Esophagus muscularis mucosa (tissue), 3 donors: ENCODE measurements at regions not wholly inside any gene's neighbourhood (a gene's known extent, or its start where the extent isn't known, plus 50 kb on each side); places are given as distances from the start of the nearest gene placed in this dataset.

ENCODE experiments used
- CTCF ChIP-seq, 3 experiments: fragments of 200-600 bp in 2 of 3; fragments of 450-650 bp in 1 of 3; sonication (generic) in 2 of 3; IDR thresholded peaks; one replicate each; pipeline ENCODE4 v1.5.1; 2017 to 2019; ENCODE audit warnings: antibody characterized with exemption in 3 of 3, mild to moderate bottlenecking in 2 of 3, moderate library complexity in 1 of 3
- POLR2A ChIP-seq: fragments of 450-650 bp; IDR thresholded peaks from one replicate; pipeline ENCODE4 v1.6.1; 2017; ENCODE audit warnings: antibody characterized with exemption, moderate library complexity, mild to moderate bottlenecking, low read depth
- POLR2AphosphoS5 ChIP-seq, 2 donors: sonication (generic); formaldehyde crosslinking; IDR thresholded peaks; one replicate each; pipeline ENCODE4 v1.6.1; 2017; ENCODE audit warnings: antibody characterized with exemption in 2 of 2

DNA sequence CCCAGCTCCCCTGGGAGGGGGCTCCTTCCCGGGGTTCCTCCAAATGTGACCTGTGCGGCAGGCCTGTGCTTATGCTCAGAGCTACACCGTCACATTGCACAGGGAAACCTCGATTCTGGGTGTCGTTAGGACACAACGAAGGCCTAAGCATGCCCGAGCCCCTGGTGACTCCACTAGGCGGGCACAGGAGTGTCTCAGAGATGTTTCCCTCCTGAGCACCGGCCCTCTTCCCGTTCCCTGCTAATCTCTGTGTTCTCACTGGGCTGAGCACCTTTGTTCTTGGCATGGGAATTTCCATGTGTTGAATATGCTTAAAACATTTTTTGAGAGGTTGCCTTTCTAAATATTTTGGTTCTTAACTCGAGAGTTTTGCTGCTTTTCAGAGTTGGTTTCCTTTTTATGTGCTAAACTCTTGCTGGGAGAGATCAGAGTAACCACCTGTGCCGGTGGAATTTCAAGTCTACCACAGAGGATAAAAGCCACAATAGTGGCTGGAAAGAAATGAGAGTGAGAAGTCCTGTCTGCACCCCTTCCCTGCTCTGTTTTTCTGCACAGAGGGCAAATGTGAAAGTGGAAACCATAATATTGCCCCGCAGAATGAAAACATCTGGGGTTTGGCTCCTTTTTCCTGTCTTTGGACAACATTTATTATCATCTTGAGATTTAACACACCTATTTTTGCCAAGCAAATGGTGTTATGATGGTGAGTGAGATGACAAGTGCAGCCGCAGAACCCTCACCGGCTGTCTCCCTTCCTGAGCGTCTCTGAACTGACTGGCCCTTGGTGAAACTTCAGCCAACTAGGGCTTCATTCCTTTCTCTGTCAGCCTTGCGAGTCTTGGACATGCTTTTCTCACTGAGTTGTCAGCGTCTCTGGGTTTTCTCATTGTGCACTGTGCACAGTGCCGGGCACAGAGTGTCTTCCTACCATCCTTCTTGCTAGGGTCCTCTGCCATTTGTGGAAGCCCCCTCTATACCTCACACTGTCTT lies 154.1 kb downstream of the VAPA start:
- TF ChIP-seq CTCF (IDR thresholded peaks at IDR 0.05) (no peak), POLR2AphosphoS5 (IDR thresholded peaks at IDR 0.05) (peak in 1 of 2 donors; percentile 21), POLR2A (no peak)
